Suprapubic skin (tissue), 3 donors: ENCODE measurements at regions not wholly inside any gene's neighbourhood (a gene's known extent, or its start where the extent isn't known, plus 50 kb on each side); places are given as distances from the start of the nearest gene placed in this dataset.

Experiments used
- CTCF ChIP-seq, 2 donors: fragments of 200-600 bp in 1 of 2; fragments of 450-650 bp in 1 of 2; sonication (generic) in 1 of 2; IDR thresholded peaks; one replicate each; pipeline ENCODE4 v1.5.1; 2016 to 2019; ENCODE audit warnings: antibody characterized with exemption in 2 of 2, mild to moderate bottlenecking in 1 of 2, moderate library complexity in 1 of 2
- EP300 ChIP-seq: sonication (generic); formaldehyde crosslinking; IDR thresholded peaks from one replicate; pipeline ENCODE4 v1.6.1; 2017; ENCODE audit warnings: antibody characterized with exemption

GRCh38 chr2:236434593-236434992 lies 135.0 kb upstream of the ACKR3 start:
- TF ChIP-seq CTCF (IDR thresholded peaks at IDR 0.05) (no peak), EP300 (no peak)
